NCI-H2196 treated with DMSO at 0.1 percent for 48 hours (cell line): ENCODE measurements at regions not wholly inside any gene's neighbourhood (a gene's known extent, or its start where the extent isn't known, plus 50 kb on each side); places are given as distances from the start of the nearest gene placed in this dataset.

Experiments used
- DNase-seq: peaks from one replicate; lab custom pipeline; 2025; ENCODE audit not compliant: unreplicated experiment; lab: John Stamatoyannopoulos, UW

DNA sequence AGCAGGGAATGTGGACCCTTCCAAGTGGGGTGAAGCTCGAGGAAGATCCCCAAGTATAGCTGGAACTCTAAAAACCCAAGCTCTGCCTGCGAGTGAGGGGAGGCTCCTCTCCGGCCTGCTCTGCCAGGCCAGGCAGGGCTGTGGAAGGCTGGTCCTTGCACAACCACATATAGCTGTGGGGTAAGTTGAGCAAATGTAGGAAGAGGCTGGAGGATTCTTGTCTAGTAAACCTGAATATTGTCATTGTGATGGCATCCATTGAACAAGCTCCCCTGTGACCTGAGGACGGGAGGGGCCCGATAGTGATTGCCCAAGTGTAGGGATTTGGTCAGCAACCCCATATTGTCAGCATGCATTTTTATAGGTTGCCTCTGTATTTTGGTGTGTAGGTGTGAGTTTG lies 103.0 kb downstream of the ACKR3 start:
- no peak for DNase-seq

DNA sequence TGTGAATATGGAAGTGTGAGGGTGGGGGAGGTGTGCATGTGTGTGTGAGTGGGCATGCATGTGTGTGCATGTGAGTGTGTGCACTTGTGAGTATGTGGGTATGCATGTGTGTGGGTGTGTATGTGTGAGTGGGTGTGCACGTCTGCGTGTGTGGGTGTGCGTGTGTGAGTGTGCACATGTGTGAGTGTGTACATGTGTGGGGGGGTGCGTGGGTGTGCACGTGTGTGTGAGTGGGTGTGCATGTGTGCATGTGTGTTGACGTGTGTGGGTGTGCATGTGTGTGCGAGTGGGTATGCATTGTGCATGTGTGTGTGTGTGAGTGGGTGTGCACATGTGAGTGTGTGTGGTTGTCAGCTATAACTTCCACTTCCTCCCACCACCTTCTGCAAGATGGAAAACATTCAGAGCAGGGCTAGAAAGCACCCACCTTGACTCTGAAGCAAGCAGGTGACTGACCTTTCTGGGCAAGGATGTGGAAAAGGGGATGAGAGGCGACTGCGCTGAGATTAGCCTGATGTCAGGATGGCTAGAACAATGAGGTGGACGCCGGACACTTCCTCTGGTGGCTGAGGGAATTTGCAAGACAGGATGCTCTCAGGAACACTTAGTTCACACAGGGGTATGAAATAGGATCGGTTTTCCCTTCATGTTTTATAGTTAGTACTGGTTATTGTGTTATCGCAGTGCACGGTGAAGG lies 103.6 kb downstream of the ACKR3 start:
- DNase-seq, result no peak

DNA sequence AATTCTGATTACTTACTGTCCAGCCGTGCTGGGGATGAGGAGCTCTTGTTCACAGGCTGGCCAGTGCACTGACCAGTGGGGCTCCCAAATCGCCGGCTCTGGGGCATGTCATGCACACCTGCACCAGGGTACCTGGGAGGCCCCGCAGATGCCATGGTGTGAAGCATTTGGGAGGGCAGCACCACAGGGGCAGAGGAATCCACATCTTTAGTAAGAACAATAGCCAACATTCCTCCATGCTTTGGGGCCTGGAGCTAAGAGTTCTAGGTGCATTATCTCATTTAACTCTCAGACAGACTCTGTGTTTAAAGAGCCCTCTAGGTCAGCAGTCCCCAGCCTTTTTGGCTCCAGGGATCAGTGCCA lies 104.2 kb downstream of the ACKR3 start:
- no peak for DNase-seq

DNA sequence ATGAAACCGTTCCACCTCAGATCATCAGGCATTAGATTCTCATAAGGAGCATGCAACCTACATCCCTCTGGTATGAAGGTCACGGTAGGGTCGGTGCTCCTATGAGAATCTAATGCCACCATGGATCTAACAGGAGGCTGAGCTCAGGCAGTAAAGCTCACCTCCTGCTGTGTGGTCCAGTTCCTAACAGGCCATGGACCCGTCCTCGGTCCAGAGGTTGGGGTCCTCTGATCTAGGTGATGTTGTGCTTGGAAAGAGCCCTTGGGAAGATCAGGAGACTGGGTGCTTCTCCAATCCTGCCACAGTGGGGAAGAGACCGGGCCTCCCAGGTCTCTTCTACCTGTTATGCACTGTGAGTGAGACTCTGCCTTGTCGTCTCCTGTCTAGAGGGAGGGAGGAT lies 104.6 kb downstream of the ACKR3 start:
- DNase-seq, result no peak

DNA sequence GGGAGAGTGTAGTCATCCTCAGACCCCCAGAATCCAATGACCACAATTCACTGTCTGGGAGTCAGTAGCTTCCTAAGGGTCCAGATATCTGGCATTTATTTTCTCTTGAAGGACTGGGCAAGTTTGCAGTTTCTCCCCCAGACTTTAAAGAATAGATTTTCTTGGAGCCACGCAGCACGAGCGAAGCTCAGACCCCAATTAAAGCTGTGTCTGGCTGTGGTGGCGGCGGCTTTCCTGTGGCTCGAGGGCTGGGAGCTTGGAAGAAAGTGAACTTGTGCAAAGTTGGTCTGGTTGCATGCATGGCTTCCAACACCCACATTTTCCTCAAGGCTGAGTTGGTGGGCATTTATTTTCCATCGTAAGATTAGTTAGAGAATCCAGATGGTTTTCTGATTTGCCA lies 105.0 kb downstream of the ACKR3 start:
- no peak for DNase-seq

DNA sequence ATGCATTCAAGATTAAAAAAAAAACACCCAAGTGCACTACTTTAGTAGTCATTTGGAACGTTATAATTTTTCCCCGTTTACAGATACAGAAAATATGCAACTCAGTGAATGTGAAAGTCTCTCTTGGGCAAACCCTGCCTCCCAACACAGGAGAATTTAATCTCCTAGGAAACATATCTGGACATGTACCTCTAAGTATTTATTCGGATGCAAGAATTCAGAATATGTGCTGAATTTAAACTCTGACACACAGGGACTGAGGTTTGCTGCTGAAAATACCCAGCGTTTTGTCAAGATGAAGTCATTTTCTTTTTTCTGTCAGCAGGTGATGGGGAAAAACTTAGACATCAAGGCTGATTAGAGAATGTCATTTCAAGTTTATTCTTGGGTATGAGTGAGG lies 105.4 kb downstream of the ACKR3 start:
- no peak for DNase-seq

DNA sequence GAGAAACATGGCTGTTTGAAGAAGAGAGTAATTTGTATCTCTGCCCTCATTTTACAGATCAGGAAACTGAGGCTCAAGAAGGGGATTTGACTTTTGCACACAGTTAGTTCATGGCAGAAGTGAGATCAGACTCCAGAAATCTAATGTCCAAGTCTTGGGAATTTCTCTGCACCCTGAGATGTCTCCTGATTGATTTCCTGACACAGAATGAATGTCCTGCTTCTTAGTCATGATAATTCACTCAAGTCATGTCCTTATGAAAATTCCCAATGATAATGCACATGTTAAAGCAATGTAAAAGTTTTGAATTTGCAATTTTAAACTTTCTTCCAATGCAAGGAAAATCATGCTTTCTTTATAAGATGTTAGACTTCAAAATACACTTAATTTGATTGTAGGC lies 105.9 kb downstream of the ACKR3 start:
- no peak for DNase-seq

DNA sequence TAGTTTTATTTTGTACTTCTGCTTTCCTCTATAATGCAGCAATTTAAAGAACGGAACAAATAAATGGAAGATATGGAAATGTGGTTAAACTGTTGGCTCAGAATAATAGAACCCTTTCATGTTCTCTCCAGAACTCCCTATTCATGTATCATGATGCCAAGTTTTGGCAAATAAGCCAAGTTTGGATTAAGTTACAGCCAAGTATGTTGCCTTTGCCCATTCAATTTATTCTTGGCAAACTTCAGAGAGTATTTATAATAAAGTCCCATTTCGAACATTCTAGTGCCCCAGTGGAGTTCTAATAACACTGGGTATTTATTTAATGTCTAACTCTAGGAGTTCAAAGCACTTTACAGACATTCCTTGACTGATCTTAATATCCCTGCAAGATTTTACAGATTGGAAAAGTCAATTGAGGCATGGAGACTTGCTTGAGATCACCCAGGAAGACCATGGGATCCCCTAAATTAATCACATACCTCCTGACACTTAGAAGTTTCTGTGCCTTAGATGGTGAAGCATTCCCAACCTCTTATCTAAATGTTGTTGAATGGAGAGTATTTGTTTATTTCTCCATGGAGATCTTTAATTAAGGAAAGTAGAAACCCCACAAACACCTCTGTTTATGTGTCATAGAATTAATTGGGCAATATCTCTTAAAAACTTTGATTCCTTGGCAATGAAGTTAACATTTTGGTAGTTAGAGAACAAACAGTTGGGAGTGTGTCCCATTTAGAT lies 106.7 kb downstream of the ACKR3 start:
- DNase-seq, result no peak

DNA sequence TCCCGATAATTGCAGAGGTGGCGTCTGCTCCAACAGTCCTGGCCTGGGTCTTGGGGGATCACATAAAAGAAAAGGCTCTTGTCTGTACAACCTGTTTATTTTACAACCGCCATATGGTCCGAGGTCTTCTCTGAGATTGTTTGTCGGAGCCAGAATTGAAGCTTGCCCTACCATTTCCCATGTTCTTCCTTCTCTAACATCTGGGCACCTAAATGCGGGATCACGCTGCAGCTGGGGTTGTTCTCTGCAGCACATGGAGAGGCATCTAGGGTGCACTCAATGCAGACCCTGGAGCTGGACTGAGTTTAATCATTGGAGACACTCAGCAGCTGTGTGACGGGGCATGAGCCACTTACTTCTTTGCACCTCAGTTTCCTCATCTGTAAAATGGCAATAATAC lies 107.7 kb downstream of the ACKR3 start:
- DNase-seq, result no peak

DNA sequence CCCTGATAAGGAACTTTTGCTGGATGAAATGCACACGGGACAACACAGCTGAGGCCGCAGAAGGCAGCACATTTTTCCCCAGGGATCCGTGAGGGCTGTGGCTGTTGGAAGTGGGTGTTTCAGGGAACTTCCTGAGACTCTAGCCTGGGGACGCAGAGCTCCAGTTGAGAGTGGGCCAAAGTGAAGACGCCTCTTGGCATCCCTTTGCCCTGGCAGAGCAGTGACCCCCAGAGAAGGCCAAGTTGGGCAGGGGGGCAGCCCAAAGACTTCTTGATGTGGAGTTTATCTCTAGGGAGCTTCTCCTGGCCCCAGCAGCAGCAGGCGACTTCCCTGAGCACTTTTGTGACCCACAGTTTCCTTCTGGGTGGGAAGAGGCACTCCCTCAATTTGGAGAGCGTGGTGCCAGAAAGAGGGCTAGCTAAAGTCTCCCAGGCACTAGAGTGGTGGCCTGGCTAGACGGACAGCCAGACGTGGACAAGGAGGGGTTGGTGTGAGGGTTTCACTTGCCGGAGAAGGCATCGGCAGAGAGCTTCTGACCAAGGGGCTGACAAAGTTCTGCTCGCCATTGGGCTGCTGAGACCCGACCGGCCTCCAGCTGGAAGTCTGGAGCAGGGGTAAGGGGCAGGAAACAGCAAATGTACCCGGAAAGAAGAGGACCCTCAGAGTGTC lies 108.8 kb downstream of the ACKR3 start:
- no peak for DNase-seq

DNA sequence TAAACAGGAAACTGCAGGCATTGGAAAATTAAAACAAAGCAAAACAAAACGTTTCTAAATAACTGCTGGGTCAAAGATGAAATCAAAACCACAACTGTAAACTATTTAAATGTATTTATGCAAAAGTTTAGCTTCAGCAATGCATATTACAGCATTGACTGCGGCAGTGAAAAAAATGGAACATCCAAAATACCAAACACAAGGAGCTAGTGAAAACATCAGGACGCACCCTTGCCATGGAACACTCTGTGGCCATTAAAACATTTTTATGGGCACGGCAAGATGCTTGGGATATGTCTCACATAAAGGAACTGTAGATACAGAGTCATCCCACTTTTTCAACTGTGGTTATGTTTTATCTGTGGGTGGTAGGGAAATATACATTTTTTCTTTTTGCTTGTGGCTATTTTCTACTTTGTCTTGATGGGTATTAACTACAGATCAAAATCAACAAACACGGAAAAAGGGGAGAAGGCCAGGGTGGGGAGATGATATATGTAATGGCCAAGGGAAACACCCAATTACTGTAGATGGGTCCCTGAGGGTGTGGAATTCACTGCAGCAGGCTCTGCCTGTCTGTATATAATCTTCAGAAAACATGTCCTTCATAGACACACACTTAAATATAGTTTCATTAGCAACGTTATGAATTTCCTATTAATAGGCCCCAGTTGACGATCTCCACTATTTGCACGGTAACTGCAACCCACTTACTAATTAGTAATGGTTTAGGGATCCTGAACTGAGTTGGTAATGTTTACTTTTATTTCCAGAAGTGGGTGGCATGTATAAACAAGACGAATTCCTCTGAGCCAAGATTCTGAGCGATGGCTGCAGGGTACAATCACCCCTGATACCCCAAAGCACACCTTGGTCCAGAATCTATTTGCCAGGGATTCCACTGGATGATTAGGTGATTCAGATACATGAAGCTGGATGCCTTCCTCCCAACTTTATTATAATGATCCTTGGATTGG lies 110.5 kb downstream of the ACKR3 start:
- no peak for DNase-seq

DNA sequence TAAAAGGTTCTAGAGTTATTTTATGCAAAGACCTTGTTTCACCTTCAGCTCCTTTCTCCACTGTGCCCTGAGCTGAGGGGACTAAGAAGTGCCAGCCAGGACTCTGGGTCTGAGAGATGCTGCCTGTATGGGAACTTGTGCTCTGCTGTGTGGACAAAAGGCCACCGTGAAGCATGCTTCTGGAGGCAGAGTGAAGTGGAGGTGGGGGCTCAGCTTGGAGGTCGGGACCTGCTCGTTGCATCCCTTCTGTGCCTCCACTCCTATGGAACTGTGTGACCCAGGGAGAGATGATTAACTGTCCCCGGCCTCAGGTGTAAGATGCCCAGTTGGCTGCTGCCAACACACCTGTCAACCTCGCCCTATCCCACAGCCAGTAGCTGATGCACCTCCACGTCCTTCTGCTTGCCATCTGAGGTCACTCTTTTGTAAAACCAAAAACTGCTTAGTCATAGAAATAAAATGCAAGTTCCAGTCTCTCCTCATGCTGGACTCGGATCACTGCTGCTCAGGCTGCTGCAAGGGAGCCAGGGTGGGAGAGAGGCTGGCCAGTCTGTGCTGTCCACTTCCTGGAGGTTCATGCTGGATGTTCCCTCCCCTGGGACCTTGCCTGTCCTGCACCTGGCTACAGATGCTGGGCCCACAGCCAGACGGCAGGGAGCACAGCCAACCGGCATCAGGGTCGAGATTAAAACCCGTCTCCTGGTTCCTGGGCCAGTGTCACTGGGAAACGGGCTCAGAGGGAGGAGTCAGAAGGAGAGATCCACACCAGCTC lies 113.2 kb downstream of the ACKR3 start:
- no peak for DNase-seq

DNA sequence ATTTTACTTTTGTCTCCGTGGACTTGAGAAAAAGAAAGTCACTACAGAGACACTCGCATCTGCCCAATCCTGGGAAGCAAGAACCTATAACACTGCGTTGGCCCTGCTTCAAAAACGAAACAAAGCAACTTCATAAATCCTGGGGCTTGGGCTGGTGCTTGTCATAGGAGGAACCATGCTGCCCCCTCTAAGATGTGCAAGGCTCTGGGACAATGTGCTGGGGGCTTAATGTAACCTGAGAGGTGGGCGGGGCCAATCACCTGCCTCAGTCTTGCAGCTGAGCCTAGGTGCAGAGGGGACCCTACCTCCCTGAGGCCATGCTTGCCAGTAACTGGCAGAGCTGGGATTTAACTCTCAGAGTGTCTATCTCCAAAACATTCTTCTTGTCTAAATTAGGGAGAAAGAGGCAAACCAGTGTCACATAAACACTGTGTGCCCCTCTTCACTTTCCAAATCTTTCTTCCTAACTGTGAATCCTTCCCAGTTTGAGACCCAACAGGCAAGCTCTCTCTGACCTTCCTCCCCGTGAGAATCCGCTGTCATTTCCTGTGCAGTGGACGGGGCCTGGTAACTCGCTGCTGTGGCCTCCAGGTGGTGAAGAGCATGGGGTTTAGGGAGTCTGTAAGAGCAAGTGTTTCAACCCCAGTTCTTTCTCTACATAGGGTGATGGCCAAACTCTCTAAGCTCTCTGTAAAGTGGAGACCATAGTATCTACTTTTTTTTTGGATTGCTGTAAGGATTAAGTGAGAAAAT lies 115.1 kb downstream of the ACKR3 start:
- DNase-seq, result no peak

DNA sequence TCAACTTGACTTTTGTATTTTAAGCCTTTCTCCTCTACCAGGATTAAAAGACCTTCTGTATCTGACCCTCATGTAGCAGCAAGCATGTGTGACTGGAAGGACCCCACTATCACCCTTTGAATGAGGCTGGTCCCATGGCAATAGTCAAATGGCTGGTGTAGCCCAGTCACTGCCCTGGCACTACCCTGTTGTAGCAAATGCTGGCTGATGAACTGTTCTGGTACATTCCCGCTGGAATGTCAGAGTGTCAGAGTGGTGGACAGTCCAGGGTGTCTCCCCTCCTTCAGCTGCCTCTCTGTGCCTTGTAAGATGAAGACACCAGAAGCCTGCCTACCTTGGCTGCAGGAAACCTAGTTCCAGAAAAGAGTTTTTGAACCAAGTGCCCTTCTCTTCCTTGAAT lies 115.7 kb downstream of the ACKR3 start:
- DNase-seq, result no peak

DNA sequence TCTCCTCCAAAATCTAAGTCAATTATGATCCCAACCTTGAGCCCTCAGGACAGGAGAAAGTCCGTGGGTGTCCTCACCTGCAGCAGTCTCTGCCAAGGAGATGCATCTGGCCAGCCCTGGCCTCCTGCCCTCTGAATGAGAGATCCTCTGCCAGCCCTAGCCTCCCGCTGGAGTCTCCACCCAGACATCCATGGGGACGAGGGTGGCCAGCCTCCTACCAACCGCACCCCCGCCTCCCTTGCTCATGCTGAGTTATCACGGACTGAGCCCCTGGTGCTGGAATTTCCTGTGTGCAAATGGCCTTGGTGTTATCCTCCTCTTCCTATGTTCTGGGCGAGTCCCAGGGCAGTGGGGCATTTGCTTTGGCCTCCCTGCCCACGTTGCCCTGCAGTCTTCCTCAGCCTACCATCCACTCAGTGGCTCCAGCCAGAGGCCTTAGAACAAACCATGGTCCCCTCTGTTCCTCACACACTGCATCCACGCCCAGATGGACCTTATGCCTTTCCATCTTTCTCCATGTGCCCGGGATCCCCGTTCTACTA lies 116.4 kb downstream of the ACKR3 start:
- no peak for DNase-seq

DNA sequence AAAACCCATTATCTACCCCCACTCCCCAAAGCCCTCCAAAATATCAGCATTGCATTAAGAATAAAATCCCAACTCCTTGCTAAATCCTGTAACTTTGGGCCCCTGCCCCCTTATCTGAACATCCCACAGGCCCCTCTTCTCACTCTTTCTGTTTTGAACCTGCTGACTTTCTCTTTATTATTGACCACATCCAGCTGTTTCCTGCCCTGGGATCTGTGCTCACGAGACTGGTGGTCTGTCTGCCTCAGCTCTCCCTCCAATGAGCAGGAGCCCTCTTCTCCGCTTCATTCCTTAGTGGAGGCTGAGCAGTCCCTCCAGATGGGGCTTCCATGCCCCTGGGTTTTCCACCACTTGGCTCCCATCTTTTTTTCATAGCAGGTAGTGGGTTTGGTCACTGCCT lies 116.9 kb downstream of the ACKR3 start:
- DNase-seq, result no peak

DNA sequence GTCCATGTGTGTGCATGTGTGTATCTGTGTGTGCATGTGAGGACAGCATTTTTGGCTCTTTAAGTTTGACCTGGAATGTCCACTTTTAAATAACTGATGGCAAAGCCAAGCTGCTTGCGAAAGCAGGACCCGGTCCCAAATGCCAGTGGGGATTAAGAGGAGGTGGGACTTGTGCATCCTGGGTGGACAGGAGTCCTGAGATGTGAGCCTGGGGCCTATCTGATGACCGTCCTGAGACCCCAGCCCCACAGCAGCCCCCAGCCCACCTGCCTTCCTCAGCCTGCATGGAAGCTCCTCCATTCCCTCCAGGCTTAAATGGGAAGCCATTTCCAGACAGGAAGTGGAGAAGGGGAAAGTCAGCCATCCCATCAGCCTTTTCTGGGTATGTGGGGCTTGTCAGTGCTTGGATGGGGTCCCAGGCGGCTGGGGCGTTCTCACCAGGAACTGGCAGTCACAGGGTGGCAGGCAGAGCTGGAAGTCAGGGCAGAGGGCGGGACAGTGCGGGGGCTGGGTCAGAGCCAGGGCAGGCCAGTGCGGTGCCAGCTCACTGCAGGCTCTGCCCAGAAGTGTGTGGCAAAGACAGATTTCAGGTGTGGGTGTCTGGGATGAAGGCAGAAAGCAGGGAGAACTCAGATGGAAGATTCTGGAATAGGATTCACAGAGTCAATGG lies 117.8 kb downstream of the ACKR3 start:
- DNase-seq, result no peak

DNA sequence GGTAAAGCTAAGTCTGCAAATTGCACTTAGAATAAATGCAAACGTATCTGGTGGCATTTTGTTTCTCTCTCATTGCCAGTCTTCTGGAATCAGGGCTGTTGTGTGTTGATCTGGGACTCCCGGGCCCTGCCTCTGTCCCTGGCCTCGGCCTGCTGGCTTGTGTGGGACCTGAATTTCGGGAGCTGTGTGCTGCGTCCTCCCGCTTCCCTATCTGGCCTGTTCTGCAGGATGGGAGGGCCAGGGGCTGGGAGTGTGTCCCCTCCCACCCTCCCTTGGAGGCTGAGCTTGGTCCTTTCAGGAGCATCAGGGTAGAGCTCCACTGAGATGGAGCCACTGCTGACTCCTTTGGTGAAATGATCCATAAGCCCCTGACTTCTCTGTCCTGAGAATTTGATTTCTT lies 118.5 kb downstream of the ACKR3 start:
- no peak for DNase-seq
